Nucleus accumbens (tissue), 56 donors: ENCODE measurements at regions not wholly inside any gene's neighbourhood (a gene's known extent, or its start where the extent isn't known, plus 50 kb on each side); places are given as distances from the start of the nearest gene placed in this dataset.
"Not testable (repeated sequence)": the region's sequence is repeated elsewhere in the genome, so short reads cannot be mapped to it uniquely, and the experiment has no call there.

ENCODE experiments used
- DNase-seq, 56 donors: peaks; one replicate each; lab custom pipeline; 2025; lab: John Stamatoyannopoulos, UW

GRCh38 chr2:103361712-103362111 is 599.9 kb downstream of the TMEM182 start:
- no peak for DNase-seq

DNA sequence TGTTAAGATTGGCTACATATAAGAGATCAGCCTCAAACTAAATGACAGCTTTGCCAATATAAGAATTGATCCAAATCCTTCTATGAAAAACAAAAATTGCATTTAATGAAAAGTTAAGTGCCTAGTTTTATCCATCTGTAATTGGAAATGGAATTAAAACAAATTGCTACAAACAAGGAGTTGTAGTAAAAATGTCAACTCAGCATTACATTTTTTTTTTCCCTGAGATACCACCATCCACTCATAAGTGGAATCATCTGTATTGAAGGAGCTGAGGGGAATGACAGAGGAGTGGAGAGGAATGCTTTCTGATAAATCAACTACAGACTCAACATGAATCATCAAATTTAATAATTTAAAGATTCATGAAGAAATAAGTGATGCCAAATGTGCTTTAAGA is 601.8 kb downstream of the TMEM182 start:
- no peak for DNase-seq

- DNase-seq: no peak
Measured at GRCh38 chr2:103364177-103364576, 602.3 kb downstream of the TMEM182 start.

- DNase-seq: no peak
Measured at GRCh38 chr2:103365071-103365470, 603.2 kb downstream of the TMEM182 start.

DNA sequence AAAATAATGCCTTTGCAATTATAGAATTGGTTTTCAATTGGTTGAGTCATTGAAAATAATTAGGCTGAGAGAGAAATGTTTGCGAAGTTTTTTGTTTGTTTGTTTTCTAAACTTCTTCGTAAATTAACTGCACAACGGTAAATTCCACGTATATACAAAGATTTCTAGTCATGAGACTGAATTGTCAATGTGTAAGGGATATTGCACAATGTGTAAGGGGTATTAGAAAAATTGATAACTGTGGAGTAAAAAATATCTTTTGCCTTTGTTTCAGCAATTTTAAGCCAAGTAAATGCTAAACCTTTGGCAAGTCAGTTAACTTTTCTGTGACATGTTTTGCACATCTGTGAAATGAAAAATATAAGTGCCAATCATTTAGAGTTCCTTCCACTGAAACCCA is 606.0 kb downstream of the TMEM182 start:
- DNase-seq: no peak

DNA sequence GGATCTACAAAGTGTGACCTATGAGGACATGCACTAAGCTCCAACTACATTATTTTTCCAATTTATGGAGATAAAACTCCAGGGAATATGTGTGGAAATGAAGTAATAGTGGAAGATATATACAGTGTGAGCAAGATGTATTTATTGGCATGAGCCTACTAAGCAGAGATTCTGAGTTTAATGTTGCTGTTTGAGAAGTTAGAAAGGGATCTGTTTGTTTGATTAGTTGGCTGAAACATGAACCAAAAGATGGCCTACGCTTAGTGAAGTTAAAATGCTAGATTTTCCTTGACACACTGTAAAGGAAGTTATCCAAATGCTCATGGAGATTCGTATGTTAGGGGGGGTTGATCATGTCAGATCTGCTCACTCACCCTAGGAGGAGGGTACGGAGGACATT is 621.7 kb downstream of the TMEM182 start:
- no peak for DNase-seq

- DNase-seq: no peak
Measured at GRCh38 chr2:103386872-103387271, 625.0 kb downstream of the TMEM182 start.

- no peak for DNase-seq
Measured at GRCh38 chr2:103387888-103388287, 626.1 kb downstream of the TMEM182 start.

GRCh38 chr2:103396152-103396551 is 634.3 kb downstream of the TMEM182 start:
- no peak for DNase-seq

DNA sequence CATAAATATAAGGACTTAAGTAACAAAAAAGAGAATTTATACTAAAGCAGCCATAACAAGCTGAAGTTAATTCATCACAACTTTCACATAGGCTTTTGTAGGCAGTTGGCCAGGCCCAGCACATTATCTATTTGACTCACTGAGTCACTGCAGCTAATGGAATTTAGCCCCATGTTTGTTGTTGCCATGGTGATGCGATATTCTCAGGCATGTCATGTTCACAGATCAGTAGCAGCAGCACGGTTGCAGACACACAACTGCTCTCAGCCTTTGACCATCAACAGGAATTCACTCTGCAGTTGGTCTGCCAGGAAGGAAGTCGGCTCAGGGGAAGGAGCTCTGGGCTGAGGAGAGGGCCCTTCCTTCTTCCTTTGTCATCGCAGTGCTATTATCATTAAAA is 639.8 kb downstream of the TMEM182 start:
- peak in 6 of 56 donors; percentile 5 to 16 (median 10) for DNase-seq

GRCh38 chr2:103402336-103402735 is 640.5 kb downstream of the TMEM182 start:
- no peak for DNase-seq

GRCh38 chr2:103402944-103403343 is 641.1 kb downstream of the TMEM182 start:
- no peak for DNase-seq

DNA sequence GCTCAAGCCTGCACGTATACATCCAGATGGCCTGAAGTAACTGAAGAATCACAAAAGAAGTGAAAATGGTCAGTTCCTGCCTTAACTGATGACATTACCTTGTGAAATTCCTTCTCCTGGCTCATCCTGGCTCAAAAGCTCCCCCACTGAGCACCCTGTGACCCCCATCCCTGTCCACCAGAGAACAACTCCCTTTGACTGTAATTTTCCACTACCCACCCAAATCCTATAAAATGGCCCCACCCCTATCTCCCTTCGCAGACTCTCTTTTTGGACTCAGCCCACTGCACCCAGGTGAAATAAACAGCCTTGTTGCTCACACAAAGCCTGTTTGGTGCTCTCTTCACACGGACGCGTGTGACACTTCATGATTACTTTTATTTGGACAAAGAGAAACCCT is 641.6 kb downstream of the TMEM182 start:
- DNase-seq: not testable (repeated sequence)

DNA sequence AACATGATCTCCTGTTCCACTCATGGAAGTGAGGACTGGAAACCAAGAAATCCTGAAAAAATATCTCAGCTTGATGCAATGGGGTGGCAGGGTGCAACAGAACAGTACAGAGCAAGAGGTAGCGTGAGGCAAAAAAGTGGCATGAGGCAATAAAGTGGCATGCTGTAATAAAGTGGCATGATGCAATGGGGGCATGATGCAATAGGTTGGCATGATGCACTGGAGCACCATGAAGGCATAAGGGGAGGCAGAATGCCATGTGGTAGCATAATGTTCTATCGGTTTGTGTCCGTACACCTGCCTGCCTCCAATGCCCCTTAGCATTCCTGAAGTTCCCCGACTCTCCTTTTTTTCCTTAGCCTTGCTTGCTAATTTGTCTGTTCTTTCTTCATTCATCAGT is 648.4 kb downstream of the TMEM182 start:
- DNase-seq: no peak

- no peak for DNase-seq
Measured at GRCh38 chr2:103419506-103419905, 657.7 kb downstream of the TMEM182 start.

DNA sequence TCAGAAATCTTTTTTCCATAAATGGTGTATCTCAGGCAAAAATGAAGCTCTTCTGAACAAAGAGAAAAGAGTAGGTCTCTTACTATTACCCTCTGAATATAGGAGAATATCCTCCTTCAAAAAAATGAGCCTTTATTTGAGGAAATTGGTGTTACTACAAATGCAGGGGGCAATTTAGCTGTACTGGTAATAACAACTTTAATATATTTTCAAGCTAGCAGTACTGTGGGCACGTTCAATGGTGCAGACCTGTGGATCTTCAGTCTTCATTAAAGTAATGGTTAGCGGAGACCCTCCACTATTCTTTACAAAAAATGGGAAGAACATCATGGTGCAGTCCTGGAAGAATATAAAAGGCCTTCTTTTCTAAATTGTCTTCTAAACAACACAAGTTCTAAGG is 661.3 kb downstream of the TMEM182 start:
- no peak for DNase-seq

DNA sequence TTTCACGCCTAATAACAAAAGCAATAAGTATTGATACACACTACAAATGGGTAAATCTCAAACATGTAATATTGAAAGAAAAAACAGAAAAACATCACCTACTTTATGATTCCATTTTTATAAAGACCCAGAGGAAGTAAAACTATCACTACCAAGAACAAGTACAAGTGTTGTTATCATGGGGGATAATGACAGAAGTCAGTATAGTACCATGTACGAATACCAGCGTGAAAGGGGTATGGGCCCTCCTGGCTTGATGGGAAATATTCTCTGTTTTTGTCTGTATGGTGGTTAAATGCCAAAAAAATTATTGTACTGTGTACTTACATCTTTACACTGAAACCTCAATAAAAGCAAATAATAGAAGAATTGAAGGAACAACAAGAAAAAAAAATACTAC is 665.7 kb downstream of the TMEM182 start:
- no peak for DNase-seq

GRCh38 chr2:103430191-103430590 is 668.4 kb downstream of the TMEM182 start:
- DNase-seq: no peak

GRCh38 chr2:103435010-103435409 is 673.2 kb downstream of the TMEM182 start:
- DNase-seq: no peak

DNA sequence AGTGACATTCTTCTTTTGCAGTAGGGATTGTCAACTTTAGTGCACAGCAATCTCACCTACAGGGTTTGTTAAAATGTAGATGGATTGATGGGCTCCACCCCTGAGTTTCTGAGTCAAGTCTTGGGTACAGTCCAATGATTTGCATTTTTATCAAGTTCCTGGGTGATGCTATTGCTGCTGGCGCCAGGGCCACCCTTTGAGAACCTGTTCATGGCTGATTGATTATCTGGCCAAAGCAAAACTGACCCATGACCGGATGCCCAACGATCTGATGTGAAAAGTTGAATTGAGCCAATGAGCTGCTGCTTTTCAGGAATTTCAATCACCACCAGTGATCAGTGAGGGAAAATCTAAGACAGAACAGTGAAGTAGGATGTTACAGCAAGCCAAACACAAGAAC is 675.3 kb downstream of the TMEM182 start:
- DNase-seq: no peak

DNA sequence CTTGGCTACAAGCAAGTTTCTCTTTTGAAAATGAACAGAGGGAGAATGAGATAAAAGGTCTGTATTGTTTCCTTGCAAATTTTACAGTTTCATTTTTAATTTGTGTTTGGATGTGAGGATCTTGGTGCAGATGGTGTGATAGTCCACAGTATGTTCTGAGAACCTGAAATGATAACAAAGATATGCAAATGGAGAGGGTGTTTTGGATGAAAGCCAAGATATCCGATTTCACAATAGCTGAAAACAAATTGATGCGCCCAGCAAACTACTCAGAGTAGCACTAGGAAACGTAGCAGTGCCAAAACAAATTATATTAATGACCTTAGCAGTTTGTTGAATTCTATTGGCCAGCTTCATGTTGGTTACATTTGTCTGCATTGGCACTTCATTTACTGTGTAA is 683.5 kb downstream of the TMEM182 start:
- no peak for DNase-seq

DNA sequence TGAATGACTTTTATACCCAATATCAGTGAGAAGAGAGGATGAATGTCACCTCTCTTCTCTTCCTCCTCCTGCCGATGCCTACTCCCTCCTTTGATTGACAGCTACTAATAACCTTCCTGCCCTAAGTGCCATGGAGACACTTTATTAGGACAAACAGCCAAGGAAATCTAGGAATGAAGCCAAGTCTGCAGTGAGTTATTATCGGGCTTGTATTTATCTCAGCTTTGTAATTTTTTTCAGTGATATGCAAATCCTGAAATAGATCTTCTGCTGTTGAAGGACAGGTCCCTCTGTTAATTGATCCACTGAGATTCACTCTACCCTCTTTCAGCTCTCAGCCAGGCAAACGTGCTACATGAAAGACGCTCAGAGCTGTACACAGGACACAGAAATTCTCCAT is 686.7 kb downstream of the TMEM182 start:
- DNase-seq: no peak

GRCh38 chr2:103451283-103451682 is 689.5 kb downstream of the TMEM182 start:
- no peak for DNase-seq

GRCh38 chr2:103459283-103459682 is 697.5 kb downstream of the TMEM182 start:
- DNase-seq: no peak
